GM12891 (cell line): ENCODE measurements at regions not wholly inside any gene's neighbourhood (a gene's known extent, or its start where the extent isn't known, plus 50 kb on each side); places are given as distances from the start of the nearest gene placed in this dataset.

ENCODE experiments used
- POLR2A ChIP-seq: IDR thresholded peaks from 2 replicates; pipeline ENCODE4 v1.6.1; 2011; ENCODE audit warnings: low read depth, low read length, control low read depth
- POLR2AphosphoS5 ChIP-seq: IDR thresholded peaks from 2 replicates; pipeline ENCODE4 v1.6.1; 2011; ENCODE audit warnings: low read depth, low read length, control low read depth
- POU2F2 ChIP-seq: IDR thresholded peaks from 2 replicates; pipeline ENCODE4 v1.6.1; 2011; ENCODE audit warnings: low read depth, mild to moderate bottlenecking, control low read depth, low read length, moderate library complexity
- SPI1 ChIP-seq: IDR thresholded peaks from 2 replicates; pipeline ENCODE4 v1.6.1; 2011; ENCODE audit warnings: low read depth, low read length, control low read depth
- TAF1 ChIP-seq: IDR thresholded peaks from 2 replicates; pipeline ENCODE4 v1.6.1; 2011; ENCODE audit warnings: low read depth, low read length, control low read depth

GRCh38 chr10:121291376-121291775, 306.9 kb downstream of the FGFR2 start:
- TF ChIP-seq POLR2A (no peak), POLR2AphosphoS5 (no peak), SPI1 (no peak), TAF1 (no peak), POU2F2 (no peak)
